NCI-H2227 treated with DMSO at 0.1 percent for 48 hours (cell line): ENCODE measurements at regions not wholly inside any gene's neighbourhood (a gene's known extent, or its start where the extent isn't known, plus 50 kb on each side); places are given as distances from the start of the nearest gene placed in this dataset.

Source experiments
- DNase-seq: peaks from one replicate; lab custom pipeline; 2025; lab: John Stamatoyannopoulos, UW

DNA sequence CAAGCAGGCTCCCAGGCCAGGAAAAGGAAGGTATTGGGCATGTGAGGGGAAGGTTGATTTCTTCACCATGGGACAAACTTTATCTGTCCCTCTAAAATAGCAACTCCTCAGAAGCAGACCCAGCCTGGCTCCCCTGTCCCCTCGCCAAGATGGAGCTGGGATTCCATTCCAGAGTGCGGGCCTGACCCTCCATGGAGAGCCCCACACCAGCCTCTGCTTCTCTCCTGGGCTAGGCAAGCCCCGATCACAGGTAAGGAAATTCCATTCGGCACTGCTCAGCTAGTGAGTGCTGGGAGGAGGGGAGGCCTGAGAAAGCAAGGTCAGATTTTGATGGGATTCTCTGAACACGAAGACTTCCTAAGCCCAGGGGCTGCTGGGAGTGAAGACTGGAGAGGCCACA is 98.4 kb downstream of the EFNB1 start:
- no peak for DNase-seq

DNA sequence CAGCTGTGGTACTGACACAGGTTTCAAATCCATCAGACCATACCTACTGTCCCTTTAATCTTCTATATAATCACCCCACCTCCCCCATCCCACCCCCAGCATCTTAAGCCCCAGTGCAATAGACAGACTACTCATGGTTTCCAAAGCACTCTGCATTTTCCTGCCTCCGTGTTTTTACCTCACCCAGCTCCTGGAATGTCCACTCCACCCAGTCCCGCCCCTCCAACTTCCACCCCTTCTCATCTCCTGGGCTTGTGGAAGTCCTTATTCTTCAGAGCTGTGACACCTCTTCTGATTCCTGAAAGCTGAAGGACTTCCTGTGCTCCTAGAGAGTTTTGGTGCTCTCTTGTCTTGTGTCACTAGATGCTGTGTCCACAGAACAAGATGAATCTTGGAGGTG is 94.3 kb downstream of the EFNB1 start:
- DNase-seq, result no peak

DNA sequence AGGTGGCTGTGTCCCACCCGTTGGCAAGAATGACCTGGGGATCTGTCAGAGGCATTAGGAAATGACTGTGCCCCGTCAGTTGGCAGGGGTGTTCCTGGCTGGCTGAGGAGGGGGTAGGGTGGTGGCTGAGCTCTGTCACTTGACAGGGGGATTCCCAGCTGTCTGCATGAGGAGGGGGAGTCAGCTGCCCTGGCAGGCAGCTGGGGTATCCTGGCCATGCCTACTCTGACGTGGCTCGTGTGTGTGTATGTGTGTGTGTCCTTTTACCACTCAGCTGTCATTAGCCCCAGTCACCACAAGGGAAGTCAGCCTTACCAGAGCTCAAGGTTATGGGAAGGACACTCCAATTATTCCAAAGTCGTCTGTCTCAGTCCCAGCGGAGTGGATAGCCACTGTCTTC is 93.2 kb downstream of the EFNB1 start:
- DNase-seq, result no peak

DNA sequence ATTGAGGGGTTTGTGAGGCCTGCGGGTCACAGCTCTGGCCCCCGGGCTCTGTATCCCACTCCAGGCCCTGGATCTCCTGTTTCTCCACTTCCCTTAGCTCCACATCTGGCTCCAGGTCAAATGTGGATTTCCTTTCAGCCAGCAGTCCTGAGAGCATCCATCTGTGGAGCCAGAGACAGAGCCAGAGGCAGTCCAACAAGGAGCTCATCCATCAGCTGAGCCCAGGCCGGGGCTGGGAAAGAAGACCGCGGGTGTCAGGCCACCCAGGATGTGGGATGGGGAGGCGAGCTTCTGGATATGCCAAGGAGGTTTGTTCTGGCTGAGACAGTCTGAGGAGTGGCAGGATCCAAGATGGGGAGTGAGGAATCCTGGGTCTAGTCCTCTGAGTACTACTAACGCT is 91.7 kb downstream of the EFNB1 start:
- no peak for DNase-seq

DNA sequence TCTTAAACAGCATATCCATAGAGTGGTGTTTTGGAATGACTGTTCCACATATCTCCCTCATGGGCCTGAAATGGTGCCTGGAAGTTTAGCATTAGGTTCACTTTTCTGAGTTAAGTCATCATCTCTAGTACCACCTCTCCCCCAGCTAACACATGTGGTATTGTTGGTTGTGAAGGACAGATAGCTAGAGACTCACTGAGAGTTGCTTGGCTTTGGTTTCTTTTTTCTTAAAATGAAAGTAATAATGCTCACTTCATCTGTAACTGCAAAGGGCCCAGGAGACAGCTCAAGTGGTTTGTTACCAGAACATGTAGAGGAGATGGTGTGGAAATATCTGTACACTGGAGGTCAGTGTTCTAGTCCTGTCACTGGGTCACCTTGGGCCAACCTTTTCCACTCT is 90.9 kb downstream of the EFNB1 start:
- no peak for DNase-seq

DNA sequence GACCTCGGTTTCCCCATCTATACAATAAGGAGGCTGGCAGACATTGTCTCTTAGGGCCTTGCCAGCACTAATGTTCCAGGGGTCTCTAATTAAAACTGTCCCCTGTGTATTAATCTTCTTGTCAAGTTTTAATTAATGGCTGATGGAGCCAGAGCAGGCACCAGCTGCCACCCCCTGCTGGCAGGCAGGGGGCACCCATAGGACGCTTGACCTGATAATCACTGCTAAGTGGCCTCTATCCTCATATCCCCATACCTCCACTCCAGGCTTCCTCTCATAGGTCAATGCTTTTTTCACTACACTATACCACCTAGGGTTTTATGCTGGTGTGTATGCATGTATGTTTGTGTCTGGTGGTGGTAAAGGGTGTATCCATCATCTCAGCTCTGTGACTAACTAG is 89.4 kb downstream of the EFNB1 start:
- DNase-seq, result no peak

DNA sequence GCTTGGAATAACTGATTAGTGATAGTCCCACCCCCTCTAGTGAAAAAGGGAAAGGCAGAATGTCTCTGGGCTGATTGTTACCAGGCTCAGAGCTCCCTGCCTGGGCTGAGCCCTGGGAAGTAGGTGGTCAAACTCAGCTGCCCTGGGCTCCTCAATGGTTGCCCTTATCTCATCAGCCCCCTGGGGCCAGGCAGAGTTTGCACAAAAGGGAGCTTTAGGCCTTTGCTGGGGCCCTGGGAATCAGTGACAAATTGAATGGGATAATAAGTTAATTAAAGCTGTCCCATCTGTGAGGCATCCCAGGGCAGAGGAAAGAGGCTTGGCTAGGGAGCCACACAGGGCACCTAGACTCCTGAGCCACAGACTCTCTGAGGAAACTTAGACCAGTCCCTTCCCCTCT is 89.0 kb downstream of the EFNB1 start:
- no peak for DNase-seq

DNA sequence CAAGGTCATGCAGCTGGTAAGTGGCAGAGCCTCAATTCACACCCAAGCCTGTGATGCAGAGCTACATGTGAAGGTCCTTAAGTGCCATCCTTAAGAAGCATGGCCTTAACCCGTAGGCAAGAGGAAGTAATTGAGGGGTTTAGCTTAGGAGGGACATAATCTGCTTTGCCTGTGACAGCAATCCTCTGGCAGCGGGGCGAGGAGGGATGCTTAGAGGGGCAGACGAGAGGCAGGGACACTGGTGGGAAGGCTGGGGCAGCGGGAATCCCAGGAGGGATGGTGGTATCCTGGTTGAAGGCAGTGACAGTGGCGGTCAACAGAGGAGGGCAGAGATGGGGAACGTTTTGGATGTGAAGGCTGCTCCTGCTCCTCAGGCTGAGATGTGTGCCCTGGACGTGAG is 88.1 kb downstream of the EFNB1 start:
- DNase-seq, result no peak

DNA sequence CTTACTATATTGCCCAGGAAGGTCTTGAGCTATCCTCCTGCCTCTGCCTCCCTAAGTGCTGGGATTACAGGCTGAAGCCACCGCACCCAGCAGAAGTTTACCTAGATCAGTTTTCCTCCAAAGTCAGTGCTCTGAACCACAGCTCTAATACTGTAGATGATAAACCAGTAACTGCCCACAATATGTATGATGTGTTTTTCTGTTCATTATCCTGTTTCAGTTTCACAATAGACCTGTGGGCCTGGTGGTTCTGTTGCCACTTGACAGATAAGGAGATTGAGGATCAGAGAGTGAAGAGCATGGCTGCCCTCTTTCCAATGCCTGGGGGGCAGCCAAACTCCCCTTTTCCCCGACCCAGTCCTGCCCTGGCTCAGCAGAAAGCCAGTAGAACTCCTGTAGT is 87.0 kb downstream of the EFNB1 start:
- DNase-seq, result no peak

DNA sequence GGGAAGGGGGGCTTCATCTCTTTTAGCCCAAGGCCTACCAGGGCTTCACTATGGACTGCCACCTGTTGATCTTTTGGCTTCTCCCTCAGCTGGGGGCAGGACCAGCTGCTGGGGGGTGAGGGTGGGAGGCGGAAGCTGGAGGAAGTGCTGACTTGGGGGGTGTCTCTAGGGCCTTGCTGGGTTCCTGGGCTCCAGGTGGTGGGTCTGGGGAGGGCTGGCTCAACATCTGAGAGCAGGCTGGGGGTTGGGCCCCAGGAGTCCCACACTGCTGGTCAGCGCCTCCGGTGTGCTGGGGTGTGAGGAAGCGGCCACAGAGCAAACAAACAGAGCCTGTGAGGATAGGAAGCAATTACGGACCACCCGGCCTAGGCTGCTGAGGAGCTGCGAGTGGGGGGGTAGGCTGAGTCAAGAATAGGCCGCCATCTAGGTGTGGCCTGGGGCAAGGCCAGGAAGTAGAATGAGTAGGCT is 85.7 kb downstream of the EFNB1 start:
- DNase-seq, result no peak

DNA sequence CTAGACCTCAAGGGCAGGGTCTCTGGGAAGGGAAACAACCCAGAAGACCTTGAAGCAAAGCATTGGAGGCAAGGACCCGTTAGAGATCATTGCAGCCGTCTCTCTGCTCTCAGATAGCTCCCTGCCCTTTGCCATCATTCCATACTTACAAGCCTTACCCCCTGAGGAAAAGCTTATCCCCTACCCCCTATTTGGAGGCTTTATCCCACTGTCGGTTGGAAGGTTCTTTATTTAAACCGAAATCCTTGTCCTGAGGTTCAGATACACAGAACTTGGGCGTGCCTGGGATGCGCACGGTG is 84.4 kb downstream of the EFNB1 start:
- DNase-seq, result no peak

DNA sequence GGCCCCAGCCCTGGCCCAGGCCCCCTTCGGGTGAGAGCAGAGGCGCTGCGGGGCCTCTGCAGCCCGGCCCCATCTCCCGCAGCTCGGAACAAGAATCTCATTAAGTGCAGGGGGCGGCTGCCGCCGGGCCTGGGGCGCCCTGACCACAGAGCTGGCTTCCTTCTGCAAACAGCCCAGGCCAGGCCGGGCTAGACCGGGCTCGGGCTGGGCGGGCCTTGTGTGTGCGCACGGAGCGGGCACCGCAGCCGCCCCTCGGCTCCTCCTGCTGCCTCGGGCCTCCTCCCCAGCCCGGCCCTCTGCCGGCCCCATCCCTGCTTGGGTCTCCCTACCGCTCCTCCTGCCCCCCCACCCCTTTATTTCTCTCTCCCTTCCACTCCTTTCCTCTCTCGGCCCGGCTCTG is 83.3 kb downstream of the EFNB1 start:
- DNase-seq, result peak; percentile 56

DNA sequence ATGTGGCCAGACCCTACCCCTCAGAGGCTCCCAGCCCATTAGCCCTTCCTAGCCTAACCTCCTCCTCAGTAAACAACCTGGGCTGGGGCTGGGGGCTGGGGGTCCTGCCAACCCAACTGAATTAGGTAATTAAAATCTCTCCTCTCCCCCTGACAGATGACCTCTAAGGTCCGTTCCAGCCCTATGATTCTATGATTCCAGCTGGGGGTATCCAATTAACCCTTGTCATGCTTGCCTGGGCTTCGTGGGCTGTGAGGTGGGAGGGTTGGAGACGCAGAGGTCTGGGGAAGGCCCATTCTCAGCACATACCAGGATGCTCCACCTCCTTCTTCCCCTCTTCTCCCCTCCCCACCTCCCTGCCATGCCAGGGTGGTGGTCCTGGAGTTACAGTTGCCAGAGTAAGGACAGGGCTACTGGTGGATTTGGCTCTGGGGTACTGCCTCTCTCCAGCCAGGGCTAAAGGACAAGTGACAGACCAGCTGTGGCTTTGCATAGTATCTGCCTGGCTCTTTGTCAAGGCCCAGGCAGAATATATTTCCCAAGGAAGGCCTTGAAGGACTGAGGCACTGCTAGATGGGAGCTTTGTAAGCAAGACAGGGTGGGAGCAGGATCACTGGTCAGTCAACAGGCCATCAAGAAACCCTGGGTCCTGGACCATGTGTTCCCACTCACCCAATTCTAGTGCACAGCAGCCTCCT is 82.1 kb downstream of the EFNB1 start:
- no peak for DNase-seq

DNA sequence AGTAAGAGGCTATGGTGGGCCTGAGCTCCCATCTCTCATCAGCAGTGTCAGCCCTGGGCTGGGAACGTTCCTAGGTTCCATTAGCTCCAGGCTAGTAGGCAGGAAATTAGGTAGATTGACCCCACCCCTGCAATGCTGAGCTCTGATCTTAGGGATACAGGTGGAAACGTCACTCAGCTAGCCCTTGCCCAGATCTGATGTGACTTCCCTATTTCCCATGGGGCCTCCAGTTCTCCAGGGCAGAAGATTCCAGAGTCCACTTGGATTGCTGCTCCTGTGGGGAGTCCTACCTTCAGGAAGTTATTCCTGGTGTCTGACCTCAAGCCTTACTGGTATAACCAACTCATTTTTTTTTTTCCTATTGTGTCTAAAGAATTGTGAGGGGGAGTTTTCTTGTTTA is 81.1 kb downstream of the EFNB1 start:
- no peak for DNase-seq

DNA sequence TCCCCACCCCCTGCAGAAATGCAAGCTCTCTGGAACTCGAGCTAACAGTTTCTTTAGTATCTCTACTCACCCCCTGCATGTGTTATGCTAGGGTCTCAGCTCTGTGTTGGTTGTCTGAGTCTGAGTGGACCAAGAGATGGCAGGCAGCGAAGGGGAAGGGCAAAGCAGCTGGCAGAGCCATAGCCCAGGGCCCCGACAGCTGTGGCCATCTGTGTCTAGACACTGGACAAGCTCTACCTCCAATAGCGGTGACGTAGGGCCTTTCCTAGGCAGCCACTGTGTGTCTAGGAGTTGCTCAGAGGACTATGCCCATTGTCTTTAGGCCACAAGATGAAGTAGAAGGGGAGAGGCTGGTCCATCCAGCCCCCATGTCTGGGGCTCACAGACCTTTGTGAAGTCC is 79.2 kb downstream of the EFNB1 start:
- no peak for DNase-seq

DNA sequence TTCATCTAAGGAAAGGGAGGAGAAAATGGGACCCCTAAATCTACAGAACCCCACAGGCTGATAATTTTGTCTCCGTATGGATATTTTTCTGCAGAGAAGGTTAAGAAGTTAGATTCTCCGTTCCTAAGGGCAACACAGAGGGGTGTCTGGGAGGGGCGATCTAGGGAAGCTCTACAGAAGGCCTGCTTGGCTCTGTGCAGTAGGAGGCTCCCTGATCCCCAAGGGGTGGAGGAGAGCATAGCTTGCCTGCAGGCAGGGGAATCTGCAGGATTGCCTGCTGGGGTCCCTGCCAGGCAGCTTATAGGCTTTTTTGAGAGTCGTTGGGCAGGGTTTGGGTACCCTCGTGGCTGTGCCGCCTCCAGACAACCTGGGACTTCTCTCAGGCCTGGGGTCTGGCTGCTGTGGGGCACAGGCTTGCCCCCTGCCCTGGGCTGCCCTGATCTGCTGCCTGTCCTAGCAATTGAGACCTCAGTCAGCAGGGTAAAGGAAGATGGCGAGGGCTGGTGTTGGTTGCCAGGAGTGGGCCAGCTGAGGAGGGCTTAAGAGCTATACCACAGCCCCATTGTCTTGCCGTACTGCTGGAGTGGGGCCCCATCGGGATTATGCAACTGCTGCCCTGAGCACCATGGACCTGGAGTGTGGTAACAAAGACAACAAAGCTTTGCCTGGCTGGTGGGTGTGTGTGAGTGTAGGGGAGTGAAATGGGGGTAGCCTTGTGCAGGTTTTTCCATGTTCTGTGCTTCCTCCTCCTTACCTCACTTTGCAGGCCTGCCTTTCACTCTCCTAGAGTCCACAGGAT is 74.1 kb downstream of the EFNB1 start:
- DNase-seq, result no peak

DNA sequence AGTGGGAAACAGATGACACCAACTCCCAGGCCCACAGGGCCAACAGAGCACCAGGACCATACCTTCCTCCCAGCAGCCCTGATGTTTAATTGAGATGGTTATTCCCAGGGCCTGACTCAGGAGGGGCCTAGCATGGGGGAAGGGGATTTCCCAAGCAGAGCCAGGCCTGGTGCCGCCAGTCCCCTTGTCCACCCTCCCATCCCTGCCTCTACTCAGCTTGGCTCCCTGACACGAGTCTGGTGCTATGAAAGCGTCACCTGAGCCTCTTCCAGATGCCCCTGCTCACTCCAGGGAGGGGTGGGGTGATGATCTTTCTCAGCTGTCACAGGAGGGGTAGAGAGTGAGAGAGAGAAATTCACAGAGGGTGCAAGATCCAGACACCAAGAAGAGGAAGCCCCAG is 72.7 kb downstream of the EFNB1 start:
- no peak for DNase-seq

DNA sequence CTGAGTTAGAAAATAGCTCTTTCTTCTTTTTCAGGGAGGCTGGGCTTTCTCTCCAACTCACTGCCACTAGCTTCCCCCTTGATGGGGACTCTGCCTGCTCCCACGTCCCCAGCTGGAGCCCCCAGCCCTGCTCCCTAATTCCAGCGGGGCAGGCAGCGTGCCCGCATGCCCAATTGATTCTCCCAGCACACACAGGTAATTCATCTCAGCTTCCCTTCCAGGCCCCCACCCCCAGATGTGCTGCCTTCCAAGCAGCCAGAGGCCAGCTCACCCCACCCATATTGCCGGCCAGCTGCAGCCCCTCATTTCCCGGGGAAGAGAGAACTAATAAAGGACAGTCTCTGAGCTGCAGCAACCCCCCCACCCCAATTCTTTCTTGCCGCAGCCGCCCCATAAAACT is 69.8 kb downstream of the EFNB1 start:
- no peak for DNase-seq

DNA sequence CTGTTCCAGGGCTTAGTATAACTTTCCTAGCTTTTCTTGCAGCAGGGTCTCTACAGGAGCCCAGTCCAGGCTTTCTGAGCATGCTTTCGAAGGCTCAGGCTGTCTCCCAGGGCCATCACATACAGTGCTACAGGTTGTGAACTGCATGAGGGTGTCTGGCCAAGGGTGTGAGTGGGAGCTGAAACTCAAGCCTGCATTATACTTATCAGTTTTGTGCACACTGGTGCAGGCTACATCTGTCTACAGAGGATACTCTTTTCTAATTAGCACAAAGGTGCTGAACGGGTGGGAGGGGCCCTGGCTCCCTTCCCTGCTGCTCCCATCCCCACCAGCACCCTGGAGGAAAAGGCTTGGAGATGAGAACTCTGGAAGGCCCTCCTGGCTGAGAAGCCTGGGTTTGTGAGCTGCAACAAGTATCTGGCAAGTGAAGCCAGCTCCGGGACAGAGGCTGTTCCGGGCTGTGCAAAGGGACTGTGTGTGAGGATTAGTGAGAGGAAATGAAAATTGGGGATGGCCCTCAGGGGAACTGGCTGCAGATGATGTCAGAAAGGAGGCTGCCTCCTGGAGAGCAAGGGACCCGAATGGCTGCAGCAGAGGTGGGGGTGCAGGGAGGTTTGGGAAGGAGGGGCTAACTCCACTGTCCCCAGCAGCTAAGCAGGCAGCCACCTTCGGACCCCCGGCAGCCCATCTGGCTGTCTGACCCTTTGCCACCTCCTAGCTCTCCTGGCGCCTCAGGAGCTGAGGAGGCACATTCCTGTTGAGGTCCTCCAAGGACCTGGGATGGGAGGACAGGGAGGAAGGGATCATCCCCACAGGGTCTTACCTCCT is 68.5 kb downstream of the EFNB1 start:
- no peak for DNase-seq

DNA sequence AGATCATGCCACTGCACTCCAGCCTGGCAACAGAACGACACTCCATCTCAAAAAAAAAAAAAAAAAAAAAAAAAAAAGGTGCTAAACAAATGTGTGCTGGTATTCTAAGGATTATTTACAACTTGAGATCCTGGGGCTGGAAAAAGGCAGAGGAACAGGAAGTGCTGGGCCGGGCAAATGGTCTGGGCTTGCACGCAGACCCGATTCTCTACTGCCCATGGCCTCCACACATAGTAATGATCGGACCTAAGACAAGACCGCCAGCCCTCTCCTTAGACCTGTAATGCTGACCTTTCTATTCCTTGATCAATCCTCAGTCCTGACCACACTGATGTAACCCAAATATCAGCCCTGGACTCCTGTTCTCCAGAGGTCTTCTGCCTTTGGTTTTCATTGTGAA is 67.8 kb downstream of the EFNB1 start:
- DNase-seq, result no peak

DNA sequence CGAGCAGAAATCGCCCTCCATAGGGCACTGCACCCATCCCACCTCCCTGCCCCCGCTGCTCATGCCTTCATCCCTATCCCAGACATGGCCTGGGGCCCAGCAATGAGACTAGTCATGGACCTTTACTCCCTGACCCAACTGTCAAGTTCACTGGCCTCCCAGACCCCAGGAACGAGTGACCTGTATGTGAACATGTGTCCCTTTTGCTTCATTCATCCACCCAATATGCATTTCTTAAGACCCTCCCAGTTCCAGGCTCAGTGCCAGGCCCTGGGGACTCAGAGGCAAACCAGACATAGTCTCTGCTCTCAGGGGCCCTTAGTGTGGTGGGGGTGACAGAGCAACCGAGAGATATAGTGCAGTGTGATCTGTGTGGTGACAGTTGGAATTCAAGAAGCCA is 67.0 kb downstream of the EFNB1 start:
- DNase-seq, result no peak

DNA sequence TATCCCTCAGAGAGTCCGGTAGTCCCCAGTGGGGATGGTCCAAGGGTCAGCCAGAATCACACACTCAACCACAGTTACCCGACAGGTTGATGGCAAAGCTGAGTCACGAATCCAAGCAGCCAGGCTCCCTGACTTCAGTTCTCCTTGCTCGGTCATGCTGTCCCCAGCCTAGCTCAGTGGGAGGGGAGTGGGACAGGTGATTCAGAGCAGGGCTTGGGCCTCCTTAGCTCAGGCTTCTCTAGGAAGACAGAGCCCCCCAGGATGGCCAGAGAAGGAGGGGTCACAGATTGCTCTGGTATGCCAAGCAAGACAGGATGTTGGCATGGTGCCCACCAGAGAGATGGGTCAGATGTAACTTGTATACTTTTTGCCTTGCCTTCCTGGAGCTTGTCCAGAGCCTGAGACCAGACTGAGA is 66.5 kb downstream of the EFNB1 start:
- DNase-seq, result peak; percentile 59
